Skeletal muscle tissue (tissue), 3 donors: ENCODE measurements at regions not wholly inside any gene's neighbourhood (a gene's known extent, or its start where the extent isn't known, plus 50 kb on each side); places are given as distances from the start of the nearest gene placed in this dataset.

ENCODE experiments used
- H3K27ac ChIP-seq: one replicate; pipeline ENCODE4 v1.7.0; 2013; ENCODE audit warnings: mild to moderate bottlenecking, low read depth, low read length, inconsistent platforms
- H3K27me3 ChIP-seq, 3 donors: one replicate each; pipeline ENCODE4 v1.7.0; 2013; ENCODE audit warnings: low read length in 3 of 3; ENCODE audit not compliant: control insufficient read depth in 3 of 3, insufficient read depth in 3 of 3
- H3K36me3 ChIP-seq, 3 donors: one replicate each; pipeline ENCODE4 v1.7.0; 2013; ENCODE audit warnings: low read length in 3 of 3; ENCODE audit not compliant: control insufficient read depth in 3 of 3, insufficient read depth in 3 of 3
- H3K4me1 ChIP-seq, 3 donors: one replicate each; pipeline ENCODE4 v1.7.0; 2013; ENCODE audit warnings: low read length in 3 of 3, mild to moderate bottlenecking in 3 of 3; ENCODE audit not compliant: control insufficient read depth in 3 of 3, insufficient read depth in 3 of 3
- H3K4me3 ChIP-seq, 3 donors: one replicate each; pipeline ENCODE4 v1.7.0; 2013; ENCODE audit warnings: low read length in 3 of 3
- H3K9ac ChIP-seq, 3 donors: one replicate each; pipeline ENCODE4 v1.7.0; 2013; ENCODE audit warnings: low read length in 3 of 3, mild to moderate bottlenecking in 3 of 3, moderate library complexity in 2 of 3, low read depth in 1 of 3
- H3K9me3 ChIP-seq, 3 donors: one replicate each; pipeline ENCODE4 v1.7.0; 2013; ENCODE audit warnings: low read length in 3 of 3; ENCODE audit not compliant: control insufficient read depth in 3 of 3
- donor health status: Osteomylitis.

DNA sequence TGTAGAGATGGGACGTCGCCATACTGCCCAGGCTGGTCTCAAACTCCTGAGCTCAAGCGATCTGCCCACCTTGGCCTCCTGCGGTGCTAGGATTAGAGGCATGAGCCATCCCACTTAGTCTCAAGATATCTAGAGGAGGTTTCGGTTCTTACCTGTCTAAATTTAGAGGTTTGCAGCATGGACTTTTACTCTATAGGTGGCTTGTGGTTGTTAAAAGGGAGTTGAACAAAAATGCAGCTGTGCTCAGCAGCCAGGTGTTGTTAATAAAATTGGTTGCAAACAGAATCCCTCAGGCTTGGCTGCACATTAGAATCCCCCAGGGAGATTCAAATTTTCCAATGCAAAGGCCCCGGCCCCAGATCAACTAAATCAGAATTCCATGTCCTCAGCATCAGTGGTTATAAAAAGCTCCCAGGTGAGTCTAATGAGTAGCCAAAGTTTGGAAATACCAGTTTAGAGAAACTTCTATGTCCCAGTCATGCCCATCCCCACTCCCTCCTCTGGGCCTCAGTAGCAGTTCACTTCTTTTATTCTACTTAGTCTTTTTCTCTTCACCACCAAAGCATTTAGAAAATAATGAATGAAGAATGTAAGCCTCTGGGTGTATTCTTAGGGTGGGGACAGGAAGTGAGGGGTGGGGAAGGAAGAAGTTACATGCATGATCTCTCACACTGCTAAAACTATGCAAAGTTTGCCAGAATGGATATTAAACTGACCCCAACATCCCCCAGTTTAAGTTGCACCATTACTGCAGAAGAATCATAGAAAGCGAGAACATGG, 471.0 kb downstream of the COG6 start:
- Histone ChIP-seq H3K27me3 (no peaks in the 10 kb centered on the region), H3K36me3 (no peaks in the 10 kb centered on the region), H3K9ac (no peak overlapping the region), H3K9me3 (no peaks in the 10 kb centered on the region), H3K4me3 (no peak overlapping the region), H3K27ac (no peak overlapping the region), H3K4me1 (peaks cover 0 to 3% (median 0%) of the 10 kb centered on the region in 3 donors)

DNA sequence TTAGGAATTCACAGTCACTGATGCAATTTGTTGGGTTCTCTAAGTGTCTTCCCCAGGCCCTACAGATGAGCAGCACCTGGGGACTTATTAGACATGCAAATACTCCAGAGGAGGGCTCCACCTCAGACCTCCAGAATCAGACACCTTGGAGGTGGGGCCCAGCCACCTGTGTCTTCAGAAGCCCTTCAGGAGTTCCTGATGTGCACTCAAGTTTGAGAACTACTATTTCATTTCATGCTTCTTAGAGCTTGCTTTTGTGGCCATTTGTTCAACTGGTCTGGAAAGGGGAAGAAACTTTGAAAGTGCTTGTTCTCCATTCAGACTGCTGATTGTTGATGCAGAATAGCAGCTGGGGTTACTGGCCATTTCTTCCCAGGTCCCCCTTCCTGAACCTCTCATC, 472.0 kb downstream of the COG6 start:
- H3K36me3 ChIP-seq: no peaks in the 10 kb centered on the region

DNA sequence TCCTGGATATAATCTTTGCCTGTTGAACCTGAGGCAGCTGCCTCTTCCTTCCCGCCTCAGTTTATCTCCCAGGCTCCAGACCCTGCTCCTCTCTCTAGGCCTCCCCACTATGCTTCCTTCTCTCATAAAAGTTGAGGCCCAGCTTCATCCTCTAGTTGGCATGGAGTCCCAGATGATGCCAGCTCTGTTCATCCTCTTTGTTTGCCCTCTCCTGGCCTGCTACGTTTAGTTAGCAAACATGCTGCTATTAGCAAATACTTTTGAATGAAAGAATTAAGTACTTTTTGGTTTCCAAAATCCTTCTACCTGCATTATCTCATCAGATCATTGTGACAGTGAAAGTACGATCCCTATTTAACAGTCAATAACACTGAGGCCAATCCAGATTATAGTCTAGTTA, 472.5 kb downstream of the COG6 start:
- Histone ChIP-seq H3K4me3 (no peak overlapping the region), H3K27ac (no peak overlapping the region), H3K4me1 (peaks cover 0 to 3% (median 0%) of the 10 kb centered on the region in 3 donors), H3K36me3 (no peaks in the 10 kb centered on the region), H3K27me3 (no peaks in the 10 kb centered on the region), H3K9ac (no peak overlapping the region), H3K9me3 (no peaks in the 10 kb centered on the region)

More for the DNA sequence above, 472.0 kb downstream of the COG6 start:
- Histone ChIP-seq H3K27ac (no peak overlapping the region), H3K9me3 (no peaks in the 10 kb centered on the region), H3K27me3 (no peaks in the 10 kb centered on the region), H3K4me1 (peaks cover 0 to 3% (median 0%) of the 10 kb centered on the region in 3 donors), H3K4me3 (no peak overlapping the region), H3K9ac (no peak overlapping the region)

DNA sequence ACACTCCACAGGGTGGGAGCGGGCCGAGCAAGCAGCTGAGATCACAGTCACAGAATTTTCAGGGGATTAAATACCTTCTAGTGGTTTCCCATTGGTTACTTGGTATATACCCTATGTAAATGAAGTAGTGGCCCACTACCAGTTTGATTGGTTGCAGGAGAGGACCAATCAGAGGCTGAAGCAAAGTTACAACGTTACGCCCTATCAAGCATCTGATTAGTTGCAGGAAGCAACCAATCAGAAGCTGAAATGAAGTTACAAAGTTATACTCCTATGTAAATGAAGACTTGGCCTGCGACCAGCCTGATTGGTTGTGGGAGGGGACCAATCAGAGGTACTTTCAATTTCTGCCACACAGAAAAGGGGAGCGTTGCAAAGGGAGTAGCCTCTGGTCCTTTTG, 474.0 kb downstream of the COG6 start:
- Histone ChIP-seq H3K36me3 (no peaks in the 10 kb centered on the region), H3K27me3 (no peaks in the 10 kb centered on the region), H3K27ac (no peak overlapping the region), H3K9ac (no peak overlapping the region), H3K4me1 (no peaks in the 10 kb centered on the region), H3K9me3 (no peaks in the 10 kb centered on the region), H3K4me3 (no peak overlapping the region)

DNA sequence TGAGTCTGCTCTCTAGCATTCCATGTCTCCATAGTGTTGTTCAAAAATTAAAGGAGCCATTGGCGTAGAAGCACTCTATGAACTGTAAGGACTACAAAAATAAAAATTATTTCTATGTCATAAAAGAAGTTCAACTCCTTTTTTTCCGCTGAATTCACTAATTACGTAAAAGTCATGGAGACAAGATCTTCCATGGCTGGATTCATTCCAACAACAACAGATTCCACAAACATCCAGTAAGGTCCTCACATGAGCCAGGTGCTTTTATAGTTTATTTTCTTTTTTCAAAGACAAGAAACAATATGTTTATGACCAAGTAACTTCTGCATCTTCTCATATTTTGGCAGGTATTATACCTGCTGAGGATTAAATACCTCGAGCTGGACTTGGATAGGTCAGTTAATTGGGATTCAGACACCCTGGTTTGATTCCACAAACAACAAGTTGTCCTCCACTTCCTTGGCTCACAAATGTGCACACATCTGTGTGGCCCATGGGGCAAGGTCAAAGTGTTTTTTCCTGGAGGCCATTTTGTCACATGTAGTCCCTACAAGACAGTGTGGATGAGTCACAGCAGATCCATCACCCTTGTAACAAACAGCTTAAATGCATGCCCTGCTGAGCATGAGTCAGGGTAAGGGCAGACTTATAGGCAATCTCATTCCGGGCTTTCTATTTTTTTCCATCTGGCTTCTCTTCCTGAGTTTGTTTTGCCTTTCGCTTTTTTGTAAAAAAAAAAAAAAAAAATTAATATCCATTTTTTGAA, 475.6 kb downstream of the COG6 start:
- H3K27ac ChIP-seq: no peak overlapping the region
- H3K9me3 ChIP-seq: no peaks in the 10 kb centered on the region
- no peaks in the 10 kb centered on the region for H3K4me1 ChIP-seq
- H3K27me3 ChIP-seq: no peaks in the 10 kb centered on the region
- no peak overlapping the region for H3K4me3 ChIP-seq
- no peaks in the 10 kb centered on the region for H3K36me3 ChIP-seq
- no peak overlapping the region for H3K9ac ChIP-seq

DNA sequence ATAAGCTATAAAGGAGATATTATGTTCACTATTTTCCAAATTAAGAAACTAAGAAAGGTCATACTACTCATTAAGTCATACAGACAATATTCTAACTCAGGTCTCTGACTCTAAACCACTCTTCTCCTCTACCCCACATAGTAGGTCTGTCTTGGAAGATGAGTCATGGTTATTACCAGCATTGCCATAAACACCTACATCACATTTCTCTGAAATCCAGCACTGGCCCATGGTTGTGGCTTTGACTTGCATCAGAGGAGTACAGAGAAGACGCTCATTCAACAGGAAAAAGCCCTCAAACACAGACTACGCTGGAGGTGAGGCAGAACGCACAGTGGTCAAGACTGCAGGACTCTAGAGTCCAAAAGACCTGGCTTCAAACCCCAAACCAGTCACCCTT, 476.8 kb downstream of the COG6 start:
- H3K9ac ChIP-seq: no peak overlapping the region
- H3K4me1 ChIP-seq: no peaks in the 10 kb centered on the region
- no peak overlapping the region for H3K4me3 ChIP-seq
- no peak overlapping the region for H3K27ac ChIP-seq
- H3K36me3 ChIP-seq: no peaks in the 10 kb centered on the region
- H3K27me3 ChIP-seq: no peaks in the 10 kb centered on the region
- H3K9me3 ChIP-seq: no peaks in the 10 kb centered on the region

DNA sequence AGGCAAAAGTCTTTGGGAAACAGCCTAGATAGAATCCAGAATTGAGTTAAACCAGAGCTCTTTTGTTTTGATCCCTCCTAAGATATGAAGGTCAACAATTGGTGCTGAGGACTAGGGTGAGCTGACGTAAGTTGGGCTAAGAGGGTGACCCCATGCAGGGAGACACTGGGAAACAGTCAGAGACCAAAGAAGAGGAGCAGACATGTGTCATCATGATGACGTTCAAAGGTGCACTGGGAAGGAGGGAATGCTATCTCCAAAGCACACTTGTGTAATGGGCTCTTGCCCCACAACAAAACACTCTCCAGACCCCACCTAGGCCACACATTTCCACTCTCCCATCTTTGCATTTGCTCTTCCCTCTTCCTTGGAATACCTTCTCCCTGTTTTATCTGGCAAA, 481.4 kb downstream of the COG6 start:
- Histone ChIP-seq H3K9ac (no peak overlapping the region), H3K27me3 (no peaks in the 10 kb centered on the region), H3K4me1 (no peaks in the 10 kb centered on the region), H3K36me3 (no peaks in the 10 kb centered on the region), H3K27ac (no peak overlapping the region), H3K9me3 (peaks cover 0 to 3% (median 0%) of the 10 kb centered on the region in 3 donors), H3K4me3 (no peak overlapping the region)

DNA sequence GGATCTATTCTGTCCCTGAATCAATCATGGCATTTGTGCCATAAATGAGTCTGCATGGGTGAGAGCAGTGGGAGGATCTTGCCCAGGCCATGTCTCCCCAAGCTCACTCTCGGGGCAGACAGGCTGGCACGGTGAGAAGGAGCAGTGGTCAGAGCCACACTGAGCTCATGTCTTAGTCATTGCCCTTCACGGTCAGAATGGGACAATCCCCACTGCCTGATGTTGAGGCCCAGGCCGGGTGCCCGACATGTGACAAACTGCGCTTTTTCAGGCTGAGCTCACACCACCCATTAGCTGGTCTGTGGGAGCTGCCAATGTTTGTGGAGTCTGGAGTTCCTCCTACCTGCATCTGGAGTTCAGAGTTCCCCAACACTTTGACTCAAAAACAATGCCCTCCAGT, 481.9 kb downstream of the COG6 start:
- Histone ChIP-seq H3K4me1 (no peaks in the 10 kb centered on the region), H3K9me3 (peaks cover 0 to 3% (median 0%) of the 10 kb centered on the region in 3 donors), H3K27me3 (no peaks in the 10 kb centered on the region), H3K36me3 (no peaks in the 10 kb centered on the region), H3K27ac (no peak overlapping the region), H3K9ac (no peak overlapping the region), H3K4me3 (no peak overlapping the region)

DNA sequence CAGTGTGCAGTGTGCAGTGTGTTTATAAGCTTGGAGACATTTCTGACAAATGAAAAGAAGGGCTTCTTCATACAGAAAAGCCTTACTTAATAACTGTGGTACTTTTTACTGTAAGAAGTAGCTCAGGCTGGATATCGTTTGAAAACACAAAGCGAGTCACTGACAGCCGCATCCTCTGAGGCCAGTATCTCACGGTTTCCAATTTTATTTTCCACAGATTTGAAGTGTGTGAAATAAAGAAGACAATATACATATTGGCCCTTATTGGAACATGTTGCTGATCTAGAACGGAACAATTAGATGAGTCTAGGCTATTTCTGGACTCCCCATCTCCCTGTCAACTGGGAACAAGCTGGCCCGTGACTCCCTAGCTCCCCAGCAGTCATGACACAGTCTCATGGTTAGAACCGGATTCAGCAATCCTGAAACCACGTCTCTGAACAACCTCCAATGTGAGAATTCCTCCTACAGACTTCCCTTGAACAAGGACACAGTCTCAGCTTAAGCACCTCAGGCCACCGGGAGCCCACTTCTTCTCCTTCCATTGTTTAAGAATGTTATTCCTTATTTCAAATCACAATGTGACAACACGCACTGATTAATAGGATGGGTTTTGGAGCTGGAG, 484.5 kb downstream of the COG6 start:
- no peak overlapping the region for H3K9ac ChIP-seq
- H3K27me3 ChIP-seq: no peaks in the 10 kb centered on the region
- no peaks in the 10 kb centered on the region for H3K36me3 ChIP-seq
- H3K4me3 ChIP-seq: no peak overlapping the region
- H3K4me1 ChIP-seq: no peaks in the 10 kb centered on the region
- H3K9me3 ChIP-seq: peaks cover 0 to 3% (median 0%) of the 10 kb centered on the region in 3 donors
- no peak overlapping the region for H3K27ac ChIP-seq
